GM20000 (cell line): ENCODE measurements at regions not wholly inside any gene's neighbourhood (a gene's known extent, or its start where the extent isn't known, plus 50 kb on each side); places are given as distances from the start of the nearest gene placed in this dataset.

ENCODE experiments used
- DNase-seq: peaks from one replicate; pipeline ENCODE4 v3.0.0; 2012; ENCODE audit warnings: low spot score
- CTCF ChIP-seq: IDR thresholded peaks from 2 replicates; pipeline ENCODE4 v1.5.1; 2012; ENCODE audit warnings: mild to moderate bottlenecking, control low read depth; ENCODE audit errors: extremely low read depth, missing control alignments

- peak; percentile 43 for DNase-seq
- no peak for TF ChIP-seq CTCF
Observed at GRCh38 chr2:199646439-199646838, 188.7 kb upstream of the SATB2 start.

GRCh38 chr2:199631129-199631528 is 173.4 kb upstream of the SATB2 start:
- no peak for DNase-seq
- no peak for TF ChIP-seq CTCF

GRCh38 chr2:199629301-199629700 is 171.6 kb upstream of the SATB2 start:
- DNase-seq: no peak
- no peak for TF ChIP-seq CTCF

GRCh38 chr2:199627417-199627816 is 169.7 kb upstream of the SATB2 start:
- no peak for DNase-seq
- TF ChIP-seq CTCF: no peak

- no peak for DNase-seq
- no peak for TF ChIP-seq CTCF
Observed at GRCh38 chr2:199624958-199625357, 167.2 kb upstream of the SATB2 start.

- DNase-seq: no peak
- TF ChIP-seq CTCF: no peak
Observed at GRCh38 chr2:199612509-199613130, 154.9 kb upstream of the SATB2 start.

- DNase-seq: no peak
- TF ChIP-seq CTCF: no peak
Observed at GRCh38 chr2:199607914-199608313, 150.2 kb upstream of the SATB2 start.
